Upper lobe of left lung (tissue), 6 donors: ENCODE measurements at regions not wholly inside any gene's neighbourhood (a gene's known extent, or its start where the extent isn't known, plus 50 kb on each side); places are given as distances from the start of the nearest gene placed in this dataset.

Experiments
- ATAC-seq, 2 donors: fragments of 200-7000 bp; cut with Tn5 transposase; one replicate each; pipeline ENCODE4 v1.9.1; 2022; ENCODE audit warnings: mild to moderate bottlenecking in 2 of 2, moderate library complexity in 2 of 2; ENCODE audit not compliant: low FRiP score in 2 of 2
- DNase-seq, 2 donors: peaks; one replicate each; pipeline ENCODE4 v3.0.0-alpha.2; 2019 to 2020
- H3K27ac ChIP-seq, 4 donors: fragments of 200-600 bp; sonication (generic); one replicate each; pipeline ENCODE4 v1.5.1; 2016 to 2019
- H3K27me3 ChIP-seq, 4 donors: fragments of 200-600 bp; sonication (generic); one replicate each; pipeline ENCODE4 v1.5.1; 2017 to 2019
- H3K36me3 ChIP-seq, 4 donors: fragments of 200-600 bp; sonication (generic); one replicate each; pipeline ENCODE4 v1.5.1; 2016 to 2019
- H3K4me1 ChIP-seq, 4 donors: fragments of 200-600 bp; sonication (generic); one replicate each; pipeline ENCODE4 v1.5.1; 2018 to 2019
- H3K4me3 ChIP-seq, 4 donors: fragments of 200-600 bp; sonication (generic); one replicate each; pipeline ENCODE4 v1.5.1; 2017 to 2019; ENCODE audit warnings: mild to moderate bottlenecking in 2 of 4, moderate library complexity in 1 of 4
- H3K9me3 ChIP-seq, 4 donors: fragments of 200-600 bp; sonication (generic); one replicate each; pipeline ENCODE4 v1.5.1; 2018 to 2019
- CTCF ChIP-seq, 6 experiments: fragments of 450-650 bp in 4 of 6; fragments of 200-600 bp in 2 of 6; sonication (generic) in 2 of 6; IDR thresholded peaks; one replicate each; pipeline ENCODE4 v1.5.1; 2016 to 2019; ENCODE audit warnings: antibody characterized with exemption in 6 of 6
- EP300 ChIP-seq, 4 donors: sonication (generic); formaldehyde crosslinking; IDR thresholded peaks; one replicate each; pipeline ENCODE4 v1.5.1; 2017; ENCODE audit warnings: antibody characterized with exemption in 4 of 4, control low read depth in 2 of 4
- POLR2A ChIP-seq, 4 donors: fragments of 450-650 bp; IDR thresholded peaks; one replicate each; pipeline ENCODE4 v1.5.1; 2016 to 2017; ENCODE audit warnings: antibody characterized with exemption in 4 of 4, mild to moderate bottlenecking in 2 of 4
- POLR2AphosphoS5 ChIP-seq, 2 donors: sonication (generic); formaldehyde crosslinking; IDR thresholded peaks; one replicate each; pipeline ENCODE4 v1.5.1; 2017; ENCODE audit warnings: antibody characterized with exemption in 2 of 2
- WGBS, 2 donors: methylation state at CpG; one replicate each; pipeline ENCODE4 v1.1.5; 2017 to 2018; 5-methylcytosine and 5-hydroxymethylcytosine counted together
- donor health status: DM: no; HTN: no; CAD: no; lungs with moderate emphysema.
- donor health status: DM: no; HTN: yes; CAD: no; lungs with severe emphysema.

GRCh38 chr4:45121426-45121975, 395.1 kb upstream of the GNPDA2 start:
- DNase-seq: no peak
- no peak for ATAC-seq
- Histone ChIP-seq H3K4me1 (no peaks in the 10 kb centered on the region), H3K36me3 (no peaks in the 10 kb centered on the region), H3K9me3 (no peaks in the 10 kb centered on the region), H3K27ac (no peak overlapping the region), H3K4me3 (no peak overlapping the region), H3K27me3 (no peaks in the 10 kb centered on the region)
- WGBS, 2 donors: 56 to 78% methylated on average over 2 of the region's 2 CpGs
- no peak for TF ChIP-seq CTCF (IDR thresholded peaks at IDR 0.05)
- no peak for TF ChIP-seq POLR2A (IDR thresholded peaks at IDR 0.05)
- no peak for TF ChIP-seq POLR2AphosphoS5 (IDR thresholded peaks at IDR 0.05)
- no peak for TF ChIP-seq EP300 (IDR thresholded peaks at IDR 0.05)

GRCh38 chr4:45120163-45120562, 393.8 kb upstream of the GNPDA2 start:
- no peak for ATAC-seq
- WGBS, 2 donors: 69 to 78% methylated on average over 3 of the region's 3 CpGs
- H3K36me3 ChIP-seq: no peaks in the 10 kb centered on the region

GRCh38 chr4:45119376-45119775, 393.0 kb upstream of the GNPDA2 start:
- H3K4me1 ChIP-seq: no peaks in the 10 kb centered on the region
- TF ChIP-seq EP300 (IDR thresholded peaks at IDR 0.05) (no peak), POLR2A (IDR thresholded peaks at IDR 0.05) (no peak), CTCF (IDR thresholded peaks at IDR 0.05) (no peak), POLR2AphosphoS5 (IDR thresholded peaks at IDR 0.05) (no peak)
- H3K27ac ChIP-seq: no peak overlapping the region
- ATAC-seq: no peak
- no peaks in the 10 kb centered on the region for H3K9me3 ChIP-seq
- no peaks in the 10 kb centered on the region for H3K27me3 ChIP-seq
- H3K4me3 ChIP-seq: no peak overlapping the region
- no peaks in the 10 kb centered on the region for H3K36me3 ChIP-seq
- WGBS, 2 donors: 41 to 53% methylated on average over 1 of the region's 1 CpG
- no peak for DNase-seq

More at GRCh38 chr4:45120163-45120562, 393.8 kb upstream of the GNPDA2 start:
- no peak overlapping the region for H3K4me3 ChIP-seq
- DNase-seq: no peak
- no peak for TF ChIP-seq EP300 (IDR thresholded peaks at IDR 0.05)
- TF ChIP-seq POLR2AphosphoS5 (IDR thresholded peaks at IDR 0.05): no peak
- TF ChIP-seq POLR2A (IDR thresholded peaks at IDR 0.05): no peak
- no peak for TF ChIP-seq CTCF (IDR thresholded peaks at IDR 0.05)
- no peaks in the 10 kb centered on the region for H3K9me3 ChIP-seq
- no peak overlapping the region for H3K27ac ChIP-seq
- no peaks in the 10 kb centered on the region for H3K4me1 ChIP-seq
- no peaks in the 10 kb centered on the region for H3K27me3 ChIP-seq

- TF ChIP-seq CTCF (IDR thresholded peaks at IDR 0.05): no peak
- no peak for TF ChIP-seq EP300 (IDR thresholded peaks at IDR 0.05)
- no peak for TF ChIP-seq POLR2A (IDR thresholded peaks at IDR 0.05)
- no peaks in the 10 kb centered on the region for H3K36me3 ChIP-seq
- H3K4me3 ChIP-seq: no peak overlapping the region
- H3K27ac ChIP-seq: no peak overlapping the region
- peaks cover 0 to 4% (median 0%) of the 10 kb centered on the region in 4 donors for H3K9me3 ChIP-seq
- no peaks in the 10 kb centered on the region for H3K27me3 ChIP-seq
- no peaks in the 10 kb centered on the region for H3K4me1 ChIP-seq
- ATAC-seq (no peak), DNase-seq (no peak)
Observed at GRCh38 chr4:45102716-45103115, 376.4 kb upstream of the GNPDA2 start.
